H9 (cell line): ENCODE measurements at regions not wholly inside any gene's neighbourhood (a gene's known extent, or its start where the extent isn't known, plus 50 kb on each side); places are given as distances from the start of the nearest gene placed in this dataset.

Source experiments
- DNase-seq: peaks from one replicate; pipeline ENCODE4 v3.0.0-alpha.2; 2017
- H2AFZ ChIP-seq: one replicate; pipeline ENCODE4 v1.6.1; 2013; ENCODE audit warnings: mild to moderate bottlenecking, low read length, control low read depth, moderate library complexity
- H2AK5ac ChIP-seq: 2 replicates; pipeline ENCODE4 v1.6.1; 2013; ENCODE audit warnings: low read length, control low read depth, mixed read lengths; ENCODE audit not compliant: insufficient read length
- H2BK120ac ChIP-seq: one replicate; pipeline ENCODE4 v1.6.1; 2013; ENCODE audit warnings: low read depth, mild to moderate bottlenecking, low read length, control low read depth, inconsistent platforms; ENCODE audit not compliant: poor library complexity, severe bottlenecking
- H2BK12ac ChIP-seq: 2 replicates; pipeline ENCODE4 v1.6.1; 2013; ENCODE audit warnings: low read length, control low read depth, mixed read lengths, low read depth; ENCODE audit not compliant: insufficient read length
- H2BK15ac ChIP-seq: 2 replicates; pipeline ENCODE4 v1.6.1; 2013; ENCODE audit warnings: low read depth, low read length, control low read depth
- H2BK20ac ChIP-seq: one replicate; pipeline ENCODE4 v1.6.1; 2013; ENCODE audit warnings: low read depth, mild to moderate bottlenecking, low read length, control low read depth, inconsistent platforms; ENCODE audit not compliant: poor library complexity, severe bottlenecking
- H2BK5ac ChIP-seq: 2 replicates; pipeline ENCODE4 v1.6.1; 2013; ENCODE audit warnings: low read length, control low read depth, mixed read lengths; ENCODE audit not compliant: insufficient read length
- H3K14ac ChIP-seq: 2 replicates; pipeline ENCODE4 v1.6.1; 2013; ENCODE audit warnings: low read length, control low read depth; ENCODE audit not compliant: insufficient read depth
- H3K18ac ChIP-seq: 2 replicates; pipeline ENCODE4 v1.6.1; 2013; ENCODE audit warnings: low read depth, mild to moderate bottlenecking, mixed read lengths, low read length, control low read depth; ENCODE audit not compliant: insufficient read length
- H3K23ac ChIP-seq: 2 replicates; pipeline ENCODE4 v1.6.1; 2013; ENCODE audit warnings: low read length, control low read depth, mixed read lengths, low read depth; ENCODE audit not compliant: insufficient read length
- H3K23me2 ChIP-seq: 2 replicates; pipeline ENCODE4 v1.6.1; 2013; ENCODE audit warnings: low read depth, mild to moderate bottlenecking, mixed read lengths, low read length, control low read depth; ENCODE audit not compliant: insufficient read length, poor library complexity, severe bottlenecking
- H3K27ac ChIP-seq: 2 replicates; pipeline ENCODE4 v1.5.1; 2013; ENCODE audit warnings: low read length, control low read depth, mixed read lengths, low read depth; ENCODE audit not compliant: insufficient read length
- H3K27me3 ChIP-seq: 2 replicates; pipeline ENCODE4 v1.6.1; 2013; ENCODE audit warnings: low read length, control low read depth, inconsistent platforms; ENCODE audit not compliant: insufficient read depth
- H3K4ac ChIP-seq: 2 replicates; pipeline ENCODE4 v1.6.1; 2013; ENCODE audit warnings: low read depth, mild to moderate bottlenecking, control low read depth, inconsistent platforms, low read length, moderate library complexity
- H3K4me1 ChIP-seq: 2 replicates; pipeline ENCODE4 v1.6.1; 2013; ENCODE audit warnings: low read length, control low read depth, inconsistent platforms; ENCODE audit not compliant: insufficient read depth
- H3K4me2 ChIP-seq: 2 replicates; pipeline ENCODE4 v1.6.1; 2013; ENCODE audit warnings: low read length, control low read depth, mixed read lengths; ENCODE audit not compliant: insufficient read length, insufficient read depth
- H3K56ac ChIP-seq: 2 replicates; pipeline ENCODE4 v1.6.1; 2013; ENCODE audit warnings: low read depth, mild to moderate bottlenecking, mixed read lengths, low read length, control low read depth; ENCODE audit not compliant: insufficient read length
- H3K79me1 ChIP-seq: 2 replicates; pipeline ENCODE4 v1.6.1; 2013; ENCODE audit warnings: low read depth, mild to moderate bottlenecking, moderate library complexity, low read length, control low read depth, inconsistent platforms; ENCODE audit not compliant: insufficient read depth, poor library complexity, severe bottlenecking
- H3K79me2 ChIP-seq: 2 replicates; pipeline ENCODE4 v1.6.1; 2013; ENCODE audit warnings: low read length, control low read depth, inconsistent platforms; ENCODE audit not compliant: insufficient read depth
- H3K9ac ChIP-seq: 2 replicates; pipeline ENCODE4 v1.6.1; 2013; ENCODE audit warnings: low read length, control low read depth, mixed read lengths; ENCODE audit not compliant: insufficient read length; ENCODE audit errors: extremely low read depth
- H3K9me3 ChIP-seq: one replicate; pipeline ENCODE4 v1.6.1; 2013; ENCODE audit warnings: low read depth, low read length, inconsistent platforms; ENCODE audit not compliant: control insufficient read depth
- H3T11ph ChIP-seq: one replicate; pipeline ENCODE4 v1.6.1; 2013; ENCODE audit warnings: mild to moderate bottlenecking, low read length, control low read depth, inconsistent platforms
- H4K20me1 ChIP-seq: one replicate; pipeline ENCODE4 v1.6.1; 2013; ENCODE audit not compliant: control insufficient read depth, insufficient read length, insufficient read depth
- H4K5ac ChIP-seq: 2 replicates; pipeline ENCODE4 v1.6.1; 2013; ENCODE audit warnings: low read depth, mild to moderate bottlenecking, mixed read lengths, low read length, control low read depth; ENCODE audit not compliant: insufficient read length
- H4K8ac ChIP-seq: replicated peaks from 2 replicates; pipeline ENCODE4 v1.6.1; 2013; ENCODE audit warnings: low read length, control low read depth, mixed read lengths, low read depth; ENCODE audit not compliant: insufficient read length
- H4K91ac ChIP-seq: 2 replicates; pipeline ENCODE4 v1.6.1; 2013; ENCODE audit warnings: low read depth, mild to moderate bottlenecking, moderate library complexity, mixed read lengths, low read length, control low read depth; ENCODE audit not compliant: insufficient read length
- H3K27ac Mint-ChIP-seq, 3 experiments: 2 replicates in 2 of 3; 3 replicates in 1 of 3; pipeline ENCODE4 v1.8.0; 2020 to 2021; ENCODE audit warnings: mixed read lengths in 3 of 3, mild to moderate bottlenecking in 1 of 3, moderate library complexity in 1 of 3
- H3K27me3 Mint-ChIP-seq: 2 replicates; pipeline ENCODE4 v1.8.0; 2021; ENCODE audit warnings: low read depth, mild to moderate bottlenecking, moderate library complexity, mixed read lengths
- H3K36me3 Mint-ChIP-seq, 3 experiments: 2 replicates in 2 of 3; 3 replicates in 1 of 3; pipeline ENCODE4 v1.8.0; 2020 to 2021; ENCODE audit warnings: low read depth in 3 of 3, mixed read lengths in 3 of 3; ENCODE audit not compliant: insufficient read depth in 1 of 3
- H3K4me1 Mint-ChIP-seq, 2 experiments: 2 replicates each; pipeline ENCODE4 v1.8.0; 2020; ENCODE audit warnings: mixed read lengths in 2 of 2
- H3K4me3 Mint-ChIP-seq, 2 experiments: 2 replicates in 1 of 2; 3 replicates in 1 of 2; pipeline ENCODE4 v1.8.0; 2020 to 2021; ENCODE audit warnings: mild to moderate bottlenecking in 2 of 2, mixed read lengths in 2 of 2, moderate library complexity in 1 of 2
- H3K9me3 Mint-ChIP-seq, 2 experiments: 2 replicates in 1 of 2; 3 replicates in 1 of 2; pipeline ENCODE4 v1.8.0; 2020; ENCODE audit warnings: mild to moderate bottlenecking in 2 of 2, mixed read lengths in 2 of 2, moderate library complexity in 1 of 2
- CTCF ChIP-seq: fragments of 200-600 bp; sonication (generic); conservative IDR thresholded peaks from 3 replicates; pipeline ENCODE4 v1.8.0; 2021; ENCODE audit warnings: antibody characterized with exemption, mild to moderate bottlenecking
- WGBS: extraction: QIAGEN DNeasy Blood & Tissue Kit; methylation state at CpG from one replicate; pipeline ENCODE4 v1.1.7; 2013; ENCODE audit warnings: missing lambda C conversion rate, low lambda C conversion rate, mixed read lengths; ENCODE audit not compliant: insufficient read length; ENCODE audit errors: extremely low coverage; 5-methylcytosine and 5-hydroxymethylcytosine counted together

- Mint-ChIP-seq H3K4me1 (no peaks in the 10 kb centered on the region), H3K9me3 (no peaks in the 10 kb centered on the region), H3K27me3 (no peaks in the 10 kb centered on the region; the same call in 1 of the 2 replicates), H3K27ac (no peak overlapping the region), H3K4me3 (no peak overlapping the region), H3K36me3 (no peaks in the 10 kb centered on the region)
- Histone ChIP-seq H3K23me2 (no peaks in the 10 kb centered on the region), H2BK12ac (no peak overlapping the region), H4K8ac (no peak overlapping the region), H3K4me2 (no peak overlapping the region), H2AFZ (no peak overlapping the region), H3K79me1 (no peaks in the 10 kb centered on the region), H3K14ac (no peak overlapping the region), H3K18ac (no peak overlapping the region), H2BK15ac (no peak overlapping the region), H4K20me1 (peaks cover 2% of the 10 kb centered on the region), H2BK20ac (no peak overlapping the region), H4K5ac (no peak overlapping the region), H2AK5ac (no peak overlapping the region), H3K56ac (no peak overlapping the region), H3K27ac (no peak overlapping the region), H3K79me2 (no peaks in the 10 kb centered on the region), H3K4me1 (no peaks in the 10 kb centered on the region), H3K27me3 (no peaks in the 10 kb centered on the region), H3K4ac (no peak overlapping the region), H2BK120ac (no peak overlapping the region), H3T11ph (no peak overlapping the region), H3K9ac (no peak overlapping the region), H4K91ac (no peak overlapping the region), H2BK5ac (no peak overlapping the region), H3K9me3 (no peaks in the 10 kb centered on the region), H3K23ac (no peak overlapping the region)
- no CpG with 5 or more reads among the region's 1 CpG for WGBS
- no peak for TF ChIP-seq CTCF
- DNase-seq, result no peak
These were observed 681.5 kb downstream of the LRRIQ3 start for GRCh38 chr1:73516451-73516850.
